Colon (tissue), 2 donors: ENCODE measurements at regions not wholly inside any gene's neighbourhood (a gene's known extent, or its start where the extent isn't known, plus 50 kb on each side); places are given as distances from the start of the nearest gene placed in this dataset.

Experiments used
- FAIRE-seq: peaks from 2 replicates; lab custom pipeline; 2012; peaks lifted over from hg19 to GRCh38; lab: Jason Lieb, UNC
- donor health status: control.
- donor health status: control.

DNA sequence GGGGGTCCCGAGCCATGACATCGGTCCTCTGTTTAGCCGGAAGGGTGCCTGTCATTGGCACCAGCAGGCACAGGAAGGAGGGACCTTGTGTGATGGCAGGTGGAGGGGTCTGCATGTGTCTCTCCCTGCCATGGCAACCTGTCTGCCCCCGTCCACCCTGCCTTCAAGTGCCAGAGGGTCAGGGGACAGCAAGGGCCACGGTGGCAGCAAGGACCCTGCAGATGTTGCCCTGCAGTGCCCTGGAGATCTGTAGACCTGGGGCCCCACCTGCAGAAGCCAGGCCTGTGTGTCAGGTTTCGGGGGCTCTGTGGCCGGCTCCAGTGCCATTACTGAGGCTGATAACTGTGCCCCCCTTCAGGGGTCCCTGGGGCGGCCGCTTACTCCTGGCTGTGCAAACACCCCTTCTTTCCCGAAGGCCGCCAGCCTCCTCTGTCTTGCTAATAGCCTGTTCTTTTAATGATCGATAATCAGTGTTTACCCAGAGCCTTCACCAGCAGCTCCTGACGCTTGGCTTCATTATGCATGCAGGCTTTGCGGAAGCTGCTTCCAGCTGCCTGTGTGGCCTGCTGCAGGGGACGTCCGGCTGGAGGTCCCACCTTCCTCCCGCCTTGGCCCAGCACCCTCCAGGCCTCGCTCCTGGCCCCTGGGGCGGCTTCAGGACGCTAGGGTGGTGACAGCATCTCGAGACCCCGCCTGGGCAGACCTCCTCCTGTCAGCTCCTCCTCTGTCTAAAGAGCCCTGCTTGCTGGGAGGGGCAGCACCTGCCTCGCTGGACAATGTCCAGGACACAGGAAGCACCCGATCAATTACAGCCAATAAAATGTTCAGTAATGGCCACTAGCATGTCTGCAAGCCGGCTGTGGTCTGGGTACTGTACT, 153.0 kb downstream of the KIF26A start:
- FAIRE-seq = no peak

DNA sequence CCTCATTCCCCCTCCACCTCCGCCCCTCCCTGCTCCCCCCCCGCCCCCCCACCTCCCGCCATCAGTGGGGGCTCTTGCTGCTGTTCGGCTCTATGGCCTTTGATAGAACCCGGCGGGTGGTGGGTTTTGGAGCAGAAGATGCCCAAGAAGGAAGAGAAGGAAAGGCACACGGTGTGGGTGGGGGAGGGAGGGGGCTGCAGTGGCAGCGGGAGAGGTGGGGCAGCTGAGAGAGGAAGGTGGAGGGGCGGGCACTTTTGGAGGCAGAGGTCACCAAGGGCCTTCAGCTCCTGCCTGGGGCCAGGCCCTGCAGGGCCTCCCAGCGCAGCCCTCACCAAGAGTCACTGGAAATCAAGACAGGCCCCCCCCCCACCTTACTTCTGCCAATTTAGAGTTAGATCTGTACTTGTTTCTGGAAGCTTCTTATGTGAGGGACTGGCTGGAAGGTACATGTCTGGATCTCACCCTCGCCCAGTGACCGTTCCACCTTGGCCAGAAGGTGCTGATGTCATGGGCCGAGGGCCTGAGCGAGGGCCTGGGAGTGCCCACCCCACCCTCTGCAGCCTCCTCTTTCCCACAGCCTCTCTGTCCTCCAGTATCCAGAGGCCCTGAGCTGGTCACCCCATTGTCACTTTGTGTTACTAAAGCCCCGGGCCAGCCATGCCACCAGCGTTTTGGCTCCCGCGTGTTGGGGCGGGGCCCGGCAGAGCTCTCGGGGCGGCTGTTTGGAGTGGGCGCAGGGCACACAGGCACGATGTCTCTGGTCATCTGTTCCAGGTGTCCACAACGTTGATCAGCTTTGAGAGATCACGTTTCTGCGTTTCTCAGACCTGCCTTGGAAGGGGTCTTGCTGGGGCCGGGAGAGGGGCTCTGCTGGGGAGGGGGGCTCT, 153.9 kb downstream of the KIF26A start:
- FAIRE-seq = no peak

DNA sequence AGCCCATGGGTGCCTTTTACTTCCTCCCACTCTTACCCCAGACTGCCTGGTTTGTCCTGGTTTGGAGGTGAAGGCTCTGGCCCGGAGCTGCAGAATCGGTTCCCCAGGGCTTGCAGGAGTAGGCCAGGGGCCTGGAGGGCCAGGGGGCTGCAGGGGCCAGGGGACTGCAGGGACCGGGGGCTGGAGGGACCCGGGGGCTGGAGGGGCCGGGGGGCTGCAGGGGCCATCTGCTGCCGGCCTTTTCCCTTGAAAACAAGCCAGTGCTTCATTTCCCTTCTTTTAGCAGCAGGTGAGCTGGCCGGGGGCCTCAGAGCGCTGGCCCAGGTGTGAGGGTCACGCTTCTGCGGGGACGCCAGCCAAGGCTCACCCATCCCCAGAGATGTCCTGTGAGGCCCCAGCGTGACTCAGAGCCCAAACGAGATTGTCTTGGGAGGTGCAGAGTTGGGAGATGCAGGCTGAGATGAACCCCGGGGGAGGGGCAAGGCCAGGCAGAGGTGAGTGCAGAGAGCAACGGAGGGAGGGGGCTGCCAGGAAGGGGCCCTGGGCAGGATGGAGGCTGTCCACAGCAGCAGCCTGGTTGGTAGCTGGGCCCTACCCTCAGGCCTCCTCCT, 154.9 kb downstream of the KIF26A start:
- no peak for FAIRE-seq

DNA sequence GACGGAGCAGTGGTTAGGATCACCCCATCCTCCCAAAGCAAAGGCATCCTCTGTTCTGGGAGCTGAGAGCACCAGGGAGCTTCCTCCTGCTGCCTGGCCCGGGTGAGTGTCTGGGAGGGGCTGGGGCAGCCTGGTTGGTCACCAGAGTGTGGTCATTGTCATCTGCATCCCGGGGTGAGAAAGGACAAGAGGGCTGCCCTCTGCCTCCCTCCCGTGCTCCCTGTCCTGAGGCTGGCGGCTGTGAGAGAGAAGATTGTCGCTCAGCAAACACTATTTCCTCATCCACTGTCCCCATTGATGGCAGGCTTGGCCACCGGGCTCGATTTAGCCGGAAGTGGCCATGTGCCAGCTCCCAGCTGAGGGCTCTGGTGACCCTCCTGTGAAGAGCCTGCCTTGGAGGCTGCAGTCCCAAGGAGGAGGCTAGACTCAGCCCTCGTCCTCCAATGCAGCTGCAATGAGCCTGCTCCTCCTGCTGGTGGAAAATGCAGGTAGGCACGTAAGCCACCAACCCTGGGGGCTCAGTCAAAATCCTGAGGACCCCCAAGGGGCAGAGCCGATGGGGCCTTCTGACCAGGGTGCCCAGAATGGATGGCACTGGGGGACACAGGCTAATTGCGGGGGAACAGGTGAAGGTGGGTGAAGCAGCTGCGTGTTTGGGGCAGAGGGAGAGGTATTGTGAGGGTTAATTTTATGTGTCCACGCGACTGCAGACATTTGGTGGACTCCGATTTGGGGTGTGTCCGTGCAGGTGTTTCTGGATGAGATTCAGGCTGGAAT, 155.7 kb downstream of the KIF26A start:
- no peak for FAIRE-seq

DNA sequence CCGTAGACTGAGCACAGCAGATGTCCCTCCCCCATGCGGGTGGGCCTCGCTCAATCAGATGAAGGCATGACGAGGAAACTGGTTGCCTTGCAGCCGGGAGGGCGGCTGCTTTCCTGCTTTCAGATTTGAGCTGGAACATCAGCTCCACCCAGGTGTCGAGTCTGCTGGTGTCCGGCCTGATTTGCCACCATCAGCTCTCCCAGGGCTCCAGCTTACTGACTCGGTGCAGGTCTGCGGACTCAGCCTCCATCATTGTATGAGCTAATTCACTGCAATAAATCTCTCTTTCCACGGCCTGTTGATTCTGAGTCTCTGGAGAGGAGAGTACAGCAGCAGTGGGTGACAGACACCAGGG, 156.2 kb downstream of the KIF26A start:
- no peak for FAIRE-seq

DNA sequence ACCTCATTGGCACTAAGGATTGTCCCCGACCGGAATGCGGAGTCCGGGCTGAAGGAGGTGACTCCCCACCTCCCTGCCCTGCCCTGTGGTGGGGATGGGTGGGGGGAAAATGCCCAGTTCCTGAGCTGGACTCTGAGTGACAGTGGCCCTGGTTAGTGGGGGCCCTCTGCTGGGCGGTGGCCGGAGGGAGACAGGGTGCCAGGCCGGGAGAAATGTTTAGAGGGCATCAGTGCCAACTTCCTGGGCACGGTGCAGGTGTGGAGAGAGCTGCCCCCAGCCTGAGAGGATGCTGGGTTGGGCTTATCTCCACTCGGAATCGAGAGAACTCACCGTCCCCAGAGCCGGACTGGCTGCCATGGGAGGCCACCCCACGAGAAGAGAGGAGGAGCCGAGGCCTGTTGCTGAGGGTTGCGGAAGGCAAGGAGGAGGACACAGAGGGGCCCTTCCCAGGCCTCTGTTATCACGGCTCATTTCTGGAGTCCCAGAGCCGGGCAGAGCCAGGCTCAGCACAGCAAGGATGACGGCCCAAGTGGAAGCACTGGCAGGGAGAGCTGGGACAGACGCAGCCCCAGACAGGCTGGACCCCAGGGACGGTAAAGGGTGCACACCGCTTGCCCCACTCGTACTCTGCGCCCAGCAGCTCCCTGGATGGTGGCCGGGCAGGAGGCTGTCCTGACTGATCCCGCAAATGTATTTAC, 156.7 kb downstream of the KIF26A start:
- FAIRE-seq = no peak

DNA sequence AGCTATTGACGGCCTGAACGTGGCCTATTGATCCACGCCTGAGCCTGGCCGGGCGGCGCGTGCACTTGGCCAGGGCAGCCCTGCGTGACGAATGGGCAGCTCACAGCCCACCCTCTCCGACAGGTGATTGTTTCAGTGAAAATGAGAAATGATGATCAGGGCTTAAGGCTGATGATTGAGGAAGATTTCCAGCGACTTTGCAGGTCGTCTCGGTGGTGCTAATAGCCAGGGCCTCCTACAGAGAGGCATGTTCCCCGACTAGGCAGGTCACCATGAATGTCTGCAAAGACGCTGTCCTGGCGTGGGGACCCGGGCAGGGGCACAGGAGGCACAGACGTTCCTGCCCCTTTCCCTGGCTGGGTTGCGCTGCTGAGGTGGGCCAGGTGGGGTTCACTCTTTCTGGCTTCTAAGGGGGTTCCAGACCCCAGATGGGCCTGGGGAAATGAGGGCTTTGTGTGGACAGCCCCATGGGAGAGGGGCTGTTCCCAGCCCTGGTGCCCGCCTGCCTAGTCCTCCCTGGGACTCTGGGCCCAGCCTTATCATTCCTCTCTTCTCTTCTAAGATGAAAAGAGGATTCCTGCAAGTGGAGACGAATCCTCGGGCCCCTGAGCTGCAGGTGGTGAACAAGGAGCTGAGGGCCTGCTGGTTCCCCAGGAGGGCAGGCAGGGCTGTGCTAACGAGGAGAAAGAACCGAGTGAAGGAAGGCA, 157.4 kb downstream of the KIF26A start:
- FAIRE-seq = no peak

DNA sequence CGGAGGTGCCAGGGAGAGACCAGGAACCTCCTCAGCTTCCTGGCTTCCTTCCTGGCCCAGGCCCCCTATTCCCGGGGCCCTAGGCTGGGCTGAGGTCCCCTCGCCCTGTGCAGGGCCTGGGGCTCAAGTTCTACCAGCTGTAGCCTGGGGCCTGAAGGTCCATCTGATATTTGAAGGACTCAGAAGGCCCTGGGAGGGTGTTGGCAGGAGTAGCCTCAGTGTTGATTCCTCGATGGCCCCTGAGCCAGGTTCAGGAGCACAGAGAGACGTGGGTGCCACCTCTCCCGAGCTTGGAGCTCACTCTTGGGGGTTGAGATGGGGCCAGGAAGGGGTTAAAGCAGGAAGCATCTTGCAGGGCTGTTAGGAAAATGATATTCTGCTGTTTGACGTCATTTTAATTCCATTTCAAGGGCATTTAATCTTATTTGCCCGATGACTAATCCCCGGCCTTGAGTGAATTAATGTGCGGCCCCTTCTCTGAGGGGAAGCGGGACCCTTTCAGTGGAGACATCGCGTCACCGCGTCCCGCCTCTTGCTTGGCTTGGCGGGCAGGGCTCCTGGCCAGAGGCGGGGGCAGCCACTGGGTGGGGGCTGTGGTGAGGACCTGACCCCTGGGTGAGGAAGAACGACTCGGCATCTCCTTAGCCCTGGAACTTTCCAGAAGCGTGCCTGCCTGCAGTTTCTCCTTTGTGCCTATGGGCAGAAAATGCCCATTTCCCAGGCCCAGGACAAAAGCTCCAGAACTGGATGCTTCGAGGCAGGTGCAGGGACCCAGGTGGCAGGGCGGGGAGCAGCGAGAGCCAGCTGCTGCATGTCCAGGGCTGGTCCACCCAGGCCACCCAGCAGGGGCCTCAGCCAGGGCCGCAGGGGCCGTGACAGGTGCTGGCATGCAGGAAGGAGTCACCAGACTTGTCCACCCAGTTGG, 158.3 kb downstream of the KIF26A start:
- FAIRE-seq = no peak

DNA sequence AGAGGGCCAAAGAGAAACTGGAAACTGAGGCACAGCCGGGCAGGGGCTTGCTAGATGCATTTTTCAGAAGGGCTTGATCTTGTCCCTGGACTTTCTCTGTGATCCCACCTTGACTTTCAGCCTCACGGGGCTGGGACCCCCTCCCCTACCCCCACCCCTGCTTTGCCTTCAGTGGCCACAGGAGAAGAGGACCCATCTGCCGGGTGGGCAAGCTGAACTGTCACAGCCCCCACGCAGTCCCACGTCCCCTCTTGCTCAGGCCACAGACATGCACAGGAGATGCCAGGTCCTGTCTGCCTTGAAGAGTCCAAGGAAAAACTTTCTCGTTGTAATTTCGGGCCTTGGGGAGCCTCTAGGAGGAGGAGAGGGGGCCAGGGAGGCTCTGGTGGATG, 158.9 kb downstream of the KIF26A start:
- no peak for FAIRE-seq

DNA sequence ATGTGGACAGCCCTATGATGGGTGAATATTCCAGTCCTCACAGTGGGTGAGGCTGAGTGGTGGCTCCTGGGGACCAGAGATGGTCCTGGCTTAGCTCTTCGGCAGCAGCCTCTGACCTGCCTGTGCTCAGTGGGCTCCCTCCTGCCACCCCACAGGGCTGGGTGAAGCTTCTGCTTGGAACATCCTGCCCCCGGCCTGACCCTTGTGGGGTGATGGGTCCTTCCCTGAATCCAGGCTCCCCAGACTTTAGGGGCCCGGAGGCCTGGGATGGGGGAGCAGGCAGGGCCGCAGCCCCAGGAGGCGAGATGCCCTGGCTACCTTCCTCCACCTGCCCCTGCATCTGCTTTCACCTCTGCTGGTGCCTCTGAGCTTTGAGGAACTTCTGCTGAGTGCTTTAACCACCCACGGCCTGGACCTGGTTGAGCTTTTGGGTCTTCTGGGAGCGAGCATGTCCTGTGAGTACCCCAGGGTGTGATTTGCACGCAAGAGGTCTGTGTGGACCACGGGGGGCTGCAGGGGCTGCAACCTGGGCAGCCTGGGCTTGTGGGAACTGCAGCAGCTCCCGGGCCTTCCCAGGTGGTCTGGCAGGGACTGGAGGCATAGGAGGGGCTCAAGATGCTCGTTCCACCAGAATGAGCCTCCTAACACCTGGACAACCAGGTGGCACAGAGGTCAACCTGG, 159.5 kb downstream of the KIF26A start:
- no peak for FAIRE-seq

DNA sequence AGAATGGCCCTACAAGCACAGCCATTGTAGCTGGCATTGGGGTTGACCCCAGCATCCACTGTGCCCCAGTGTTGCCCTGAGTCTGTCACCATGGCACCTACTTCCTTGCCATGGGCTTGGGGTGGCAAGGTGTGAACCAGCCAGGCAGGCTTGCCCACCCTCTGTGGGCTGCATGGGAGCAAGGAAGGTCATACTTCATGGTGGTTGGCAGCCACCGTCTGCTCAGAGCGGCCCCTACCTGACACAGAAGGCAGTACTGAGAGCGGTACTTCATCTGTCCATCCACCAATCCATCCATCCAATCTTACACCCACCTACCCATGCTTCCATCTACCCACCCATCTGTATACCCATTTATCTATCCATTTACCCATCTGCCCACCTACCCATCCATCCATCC, 160.1 kb downstream of the KIF26A start:
- no peak for FAIRE-seq

DNA sequence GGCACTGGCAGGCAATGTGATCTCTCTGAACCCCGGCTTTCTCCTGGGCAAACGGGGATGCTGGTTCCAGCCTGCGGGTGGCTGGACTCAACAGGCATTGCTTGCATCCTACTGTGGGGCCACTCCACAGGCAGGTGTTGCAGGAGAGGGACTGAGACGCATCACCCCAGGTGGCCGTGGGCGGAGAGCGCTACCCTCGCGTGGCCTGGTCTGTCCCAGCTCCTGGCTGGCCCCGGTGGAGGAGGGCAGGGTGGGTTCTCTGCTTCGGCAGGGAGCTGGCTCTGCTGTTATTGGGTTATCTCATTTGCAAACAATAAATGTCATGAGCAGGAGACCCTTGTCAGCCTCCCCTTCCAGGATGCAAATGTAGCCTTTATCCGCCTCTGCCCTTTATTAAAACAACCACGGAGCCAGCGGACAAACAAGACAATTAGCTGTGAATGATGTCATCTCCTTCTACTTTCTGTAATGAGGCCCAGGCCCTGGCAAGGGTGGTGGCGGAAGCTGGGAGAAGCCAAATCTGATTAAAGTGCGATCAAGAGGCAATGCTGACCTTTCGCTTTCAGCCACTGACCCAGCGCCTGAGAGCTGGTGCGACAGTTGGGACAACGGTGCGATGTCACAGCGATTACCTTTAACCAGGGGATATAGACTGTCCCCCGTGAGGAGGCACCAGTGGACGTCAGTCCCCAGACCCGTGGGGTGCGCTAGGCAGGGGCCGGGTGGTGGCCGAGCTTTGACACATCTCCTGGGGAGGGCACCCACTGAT, 161.8 kb downstream of the KIF26A start:
- no peak for FAIRE-seq

DNA sequence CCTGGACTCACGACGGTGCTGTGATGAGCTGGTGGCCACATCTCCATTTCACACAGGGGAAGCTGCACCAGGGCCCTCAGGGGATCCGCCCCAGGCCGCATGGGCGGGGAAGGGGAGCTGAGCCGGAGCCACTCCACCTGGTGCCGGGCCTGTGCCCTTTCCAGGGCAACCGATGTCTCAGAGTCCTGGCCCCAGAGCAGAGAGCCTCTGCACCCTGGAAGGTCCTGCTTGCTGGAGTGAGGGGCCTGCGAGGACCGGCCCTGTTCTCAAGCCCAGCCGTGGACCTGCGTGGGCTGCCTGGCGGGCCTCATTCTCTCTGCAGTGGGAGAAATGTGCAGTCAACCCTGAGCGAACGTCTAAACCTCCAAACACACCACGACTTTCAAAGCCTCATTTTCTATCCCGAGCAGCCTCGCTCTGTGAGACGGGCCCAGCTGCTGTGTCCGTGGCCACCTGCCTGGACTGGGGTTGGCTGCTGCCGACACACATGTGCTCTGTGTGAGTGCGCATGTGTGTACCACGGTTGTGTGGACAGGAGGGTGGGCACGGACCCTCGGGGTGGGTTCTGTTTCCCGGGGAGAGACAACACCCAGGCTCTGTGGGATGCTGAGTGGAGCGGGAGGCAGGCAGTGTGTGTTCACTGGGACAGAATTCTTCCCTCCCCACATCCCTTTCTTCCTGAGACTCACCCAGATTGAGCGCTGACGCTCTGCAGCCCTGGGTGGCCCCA, 163.5 kb downstream of the KIF26A start:
- FAIRE-seq = no peak

DNA sequence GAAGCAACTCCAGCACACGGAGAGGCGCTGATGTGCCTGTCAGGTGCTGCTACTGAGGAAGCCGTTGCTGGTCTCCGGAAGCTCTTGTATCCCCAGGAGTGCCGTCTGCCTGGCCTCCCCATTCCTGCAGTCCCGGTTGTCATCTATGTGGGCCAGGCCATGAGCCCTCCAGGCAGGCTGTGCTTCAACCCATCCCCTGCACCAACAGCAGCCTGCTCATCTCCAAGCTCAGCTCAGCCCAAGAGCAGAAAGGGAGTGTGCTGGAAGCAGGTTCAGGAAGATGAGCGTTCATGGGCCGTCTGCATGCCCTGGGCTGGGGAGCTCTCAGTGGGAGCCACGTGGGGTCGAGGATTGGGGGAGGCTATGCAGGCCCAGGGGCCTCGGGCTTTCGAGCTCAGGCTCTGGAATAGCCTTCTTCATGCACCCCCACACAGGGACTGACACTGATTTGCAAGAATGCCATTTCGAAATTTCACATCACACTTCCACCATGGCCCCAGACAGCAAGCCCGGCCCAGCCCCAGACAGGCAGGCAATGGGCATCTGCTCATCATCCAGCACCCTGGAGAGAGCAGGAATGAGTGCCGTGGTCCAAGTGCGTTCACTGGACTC, 164.5 kb downstream of the KIF26A start:
- FAIRE-seq = no peak

DNA sequence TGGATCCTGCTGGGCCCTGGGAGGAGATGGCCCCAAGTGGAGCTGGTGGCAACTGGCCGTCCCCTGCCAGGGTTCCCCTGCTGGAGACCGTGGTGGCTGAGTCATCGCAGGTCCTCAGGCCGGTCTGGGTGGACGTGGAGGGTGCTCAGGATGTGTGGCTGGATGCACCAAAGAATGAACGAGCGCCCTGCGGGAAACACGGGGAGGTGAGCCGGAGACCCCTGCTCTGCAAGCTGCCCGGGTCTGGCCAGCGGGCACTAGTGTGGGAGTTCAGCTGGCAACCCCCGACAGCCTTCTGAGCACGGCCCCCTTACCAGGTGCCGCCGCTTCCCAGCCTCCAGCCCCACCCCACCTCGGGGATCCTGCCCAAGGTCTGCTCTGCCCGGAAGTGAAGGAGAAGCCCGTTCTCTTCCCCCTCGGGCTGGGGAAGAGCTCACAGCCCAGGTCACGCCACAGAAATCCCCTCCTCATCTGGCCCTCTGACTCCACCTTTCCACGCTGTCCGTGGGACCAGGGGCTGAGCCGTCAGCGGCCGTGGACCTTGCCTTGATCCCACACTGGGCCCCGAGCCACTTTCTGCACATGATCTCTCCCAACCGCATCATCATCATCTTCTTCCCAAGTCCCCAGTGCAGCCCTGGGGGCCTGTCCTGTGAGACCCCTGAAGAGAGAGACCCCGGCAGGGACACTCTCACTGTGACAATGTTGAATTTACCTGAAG, 165.5 kb downstream of the KIF26A start:
- FAIRE-seq = no peak
